ENCODE measurements at regions not wholly inside any gene's neighbourhood (a gene's known extent, or its start where the extent isn't known, plus 50 kb on each side); places are given as distances from the start of the nearest gene placed in this dataset.

- no peak for TF ChIP-seq POLR2A (IDR thresholded peaks at IDR 0.05; ENCODE audit: low read depth, low read length)
- TF ChIP-seq TAF1 (IDR thresholded peaks at IDR 0.05; ENCODE audit: borderline replicate concordance, low read depth, low read length) = no peak
- TF ChIP-seq POLR2AphosphoS5 (IDR thresholded peaks at IDR 0.05; ENCODE audit: low read depth, low read length) = no peak
Measured at GRCh38 chr6:159353193-159353592, 184.0 kb downstream of the FNDC1 start.
